Rectal smooth muscle tissue (tissue), 1 donor: ENCODE measurements at regions not wholly inside any gene's neighbourhood (a gene's known extent, or its start where the extent isn't known, plus 50 kb on each side); places are given as distances from the start of the nearest gene placed in this dataset.

Experiments used
- H3K27ac ChIP-seq: one replicate; pipeline ENCODE4 v1.7.0; 2013; ENCODE audit warnings: low read depth, low read length, inconsistent platforms
- H3K27me3 ChIP-seq: one replicate; pipeline ENCODE4 v1.7.0; 2013; ENCODE audit warnings: low read length; ENCODE audit not compliant: control insufficient read depth, insufficient read depth
- H3K36me3 ChIP-seq: one replicate; pipeline ENCODE4 v1.7.0; 2013; ENCODE audit warnings: low read length; ENCODE audit not compliant: control insufficient read depth, insufficient read depth
- H3K4me1 ChIP-seq: one replicate; pipeline ENCODE4 v1.7.0; 2013; ENCODE audit warnings: low read length; ENCODE audit not compliant: control insufficient read depth, insufficient read depth
- H3K4me3 ChIP-seq: one replicate; pipeline ENCODE4 v1.7.0; 2013; ENCODE audit warnings: low read length
- H3K9ac ChIP-seq: one replicate; pipeline ENCODE4 v1.7.0; 2013; ENCODE audit warnings: low read length

GRCh38 chr10:89092439-89092838, 101.8 kb downstream of the FAS start:
- Histone ChIP-seq H3K9ac (no peak overlapping the region), H3K4me1 (no peaks in the 10 kb centered on the region), H3K36me3 (no peaks in the 10 kb centered on the region), H3K27me3 (no peaks in the 10 kb centered on the region), H3K27ac (no peak overlapping the region), H3K4me3 (no peak overlapping the region)

- no peaks in the 10 kb centered on the region for H3K27me3 ChIP-seq
Observed at GRCh38 chr10:89091496-89091895, 100.9 kb downstream of the FAS start.

GRCh38 chr10:89090756-89091445, 100.3 kb downstream of the FAS start:
- Histone ChIP-seq H3K36me3 (no peaks in the 10 kb centered on the region), H3K9ac (no peak overlapping the region), H3K4me3 (no peak overlapping the region), H3K27ac (no peak overlapping the region), H3K4me1 (no peaks in the 10 kb centered on the region), H3K27me3 (no peaks in the 10 kb centered on the region)

More at GRCh38 chr10:89091496-89091895, 100.9 kb downstream of the FAS start:
- no peaks in the 10 kb centered on the region for H3K4me1 ChIP-seq
- H3K36me3 ChIP-seq = no peaks in the 10 kb centered on the region
- H3K9ac ChIP-seq = no peak overlapping the region
- H3K4me3 ChIP-seq = no peak overlapping the region
- no peak overlapping the region for H3K27ac ChIP-seq

GRCh38 chr10:89086801-89087521, 96.4 kb downstream of the FAS start:
- Histone ChIP-seq H3K9ac (no peak overlapping the region), H3K4me1 (no peaks in the 10 kb centered on the region), H3K36me3 (no peaks in the 10 kb centered on the region), H3K4me3 (no peak overlapping the region), H3K27me3 (no peaks in the 10 kb centered on the region), H3K27ac (no peak overlapping the region)

GRCh38 chr10:89085153-89085552, 94.6 kb downstream of the FAS start:
- no peak overlapping the region for H3K9ac ChIP-seq
- H3K4me1 ChIP-seq = no peaks in the 10 kb centered on the region
- H3K27me3 ChIP-seq = no peaks in the 10 kb centered on the region
- H3K4me3 ChIP-seq = no peak overlapping the region
- no peak overlapping the region for H3K27ac ChIP-seq
- no peaks in the 10 kb centered on the region for H3K36me3 ChIP-seq

- no peak overlapping the region for H3K9ac ChIP-seq
- no peak overlapping the region for H3K4me3 ChIP-seq
- no peaks in the 10 kb centered on the region for H3K36me3 ChIP-seq
- no peaks in the 10 kb centered on the region for H3K4me1 ChIP-seq
- no peaks in the 10 kb centered on the region for H3K27me3 ChIP-seq
- H3K27ac ChIP-seq = no peak overlapping the region
Observed at GRCh38 chr10:89082086-89082485, 91.5 kb downstream of the FAS start.

- H3K4me1 ChIP-seq = no peaks in the 10 kb centered on the region
- H3K36me3 ChIP-seq = no peaks in the 10 kb centered on the region
- H3K9ac ChIP-seq = no peak overlapping the region
- no peaks in the 10 kb centered on the region for H3K27me3 ChIP-seq
- no peak overlapping the region for H3K27ac ChIP-seq
- no peak overlapping the region for H3K4me3 ChIP-seq
Observed at GRCh38 chr10:89080660-89081059, 90.1 kb downstream of the FAS start.

- Histone ChIP-seq H3K4me3 (no peak overlapping the region), H3K9ac (no peak overlapping the region), H3K36me3 (no peaks in the 10 kb centered on the region), H3K27ac (no peak overlapping the region), H3K4me1 (no peaks in the 10 kb centered on the region), H3K27me3 (no peaks in the 10 kb centered on the region)
Observed at GRCh38 chr10:89079961-89080360, 89.4 kb downstream of the FAS start.

GRCh38 chr10:89078724-89079672, 88.4 kb downstream of the FAS start:
- H3K36me3 ChIP-seq = no peaks in the 10 kb centered on the region
- H3K4me1 ChIP-seq = no peaks in the 10 kb centered on the region
- H3K9ac ChIP-seq = no peak overlapping the region
- no peaks in the 10 kb centered on the region for H3K27me3 ChIP-seq
- no peak overlapping the region for H3K27ac ChIP-seq
- no peak overlapping the region for H3K4me3 ChIP-seq

GRCh38 chr10:89076120-89076519, 85.5 kb downstream of the FAS start:
- H3K4me1 ChIP-seq = no peaks in the 10 kb centered on the region
- no peak overlapping the region for H3K27ac ChIP-seq

GRCh38 chr10:89075631-89076030, 85.0 kb downstream of the FAS start:
- no peak overlapping the region for H3K27ac ChIP-seq
- H3K9ac ChIP-seq = no peak overlapping the region
- no peak overlapping the region for H3K4me3 ChIP-seq
- no peaks in the 10 kb centered on the region for H3K36me3 ChIP-seq
- no peaks in the 10 kb centered on the region for H3K4me1 ChIP-seq
- no peaks in the 10 kb centered on the region for H3K27me3 ChIP-seq

More at GRCh38 chr10:89076120-89076519, 85.5 kb downstream of the FAS start:
- Histone ChIP-seq H3K27me3 (no peaks in the 10 kb centered on the region), H3K9ac (no peak overlapping the region), H3K4me3 (no peak overlapping the region), H3K36me3 (no peaks in the 10 kb centered on the region)

GRCh38 chr10:89074120-89074519, 83.5 kb downstream of the FAS start:
- Histone ChIP-seq H3K27me3 (no peaks in the 10 kb centered on the region), H3K27ac (no peak overlapping the region), H3K4me1 (no peaks in the 10 kb centered on the region), H3K9ac (no peak overlapping the region), H3K4me3 (no peak overlapping the region), H3K36me3 (no peaks in the 10 kb centered on the region)
